ENCODE measurements at regions not wholly inside any gene's neighbourhood (a gene's known extent, or its start where the extent isn't known, plus 50 kb on each side); places are given as distances from the start of the nearest gene placed in this dataset.

- Histone ChIP-seq H3K4me3 (no peak overlapping the region), H3K4me1 (no peaks in the 10 kb centered on the region), H3K9me3 (no peaks in the 10 kb centered on the region), H3K27ac (no peak overlapping the region), H3K27me3 (no peaks in the 10 kb centered on the region), H3K36me3 (ENCODE audit: low read depth, missing control alignments) (no peaks in the 10 kb centered on the region)
- intact Hi-C loops (cut with DNase I; ENCODE audit: low total_unique reads): no loop called here
- TF ChIP-seq POLR2A (IDR thresholded peaks at IDR 0.05) (no peak), CTCF (IDR thresholded peaks at IDR 0.05) (no peak)
- 71 to 93% methylated on average over 3 of the region's 3 CpGs for WGBS, 2 donors
- no peak for DNase-seq
Observed at GRCh38 chr5:114297915-114298314, 64.0 kb upstream of the KCNN2 start.

GRCh38 chr5:114305402-114306207 is 56.3 kb upstream of the KCNN2 start:
- no peaks in the 10 kb centered on the region for H3K36me3 ChIP-seq (ENCODE audit: low read depth, missing control alignments)
- 78% methylated on average over 1 of the region's 1 CpG for WGBS, 2 donors
- no peaks in the 10 kb centered on the region for H3K9me3 ChIP-seq
- intact Hi-C loops (cut with DNase I; ENCODE audit: low total_unique reads): no loop called here
- TF ChIP-seq POLR2A (IDR thresholded peaks at IDR 0.05) (no peak), CTCF (IDR thresholded peaks at IDR 0.05) (no peak)
- no peak for DNase-seq
- no peak overlapping the region for H3K4me3 ChIP-seq
- H3K27ac ChIP-seq: no peak overlapping the region
- H3K27me3 ChIP-seq: no peaks in the 10 kb centered on the region
- H3K4me1 ChIP-seq: no peaks in the 10 kb centered on the region

GRCh38 chr5:114308017-114308416 is 53.9 kb upstream of the KCNN2 start:
- Histone ChIP-seq H3K27me3 (no peaks in the 10 kb centered on the region), H3K4me1 (no peaks in the 10 kb centered on the region), H3K27ac (no peak overlapping the region), H3K4me3 (no peak overlapping the region), H3K9me3 (no peaks in the 10 kb centered on the region), H3K36me3 (ENCODE audit: low read depth, missing control alignments) (no peaks in the 10 kb centered on the region)
- TF ChIP-seq POLR2A (IDR thresholded peaks at IDR 0.05): no peak
- intact Hi-C loops (cut with DNase I; ENCODE audit: low total_unique reads): no loop called here
- 72 to 95% methylated on average over 1 of the region's 1 CpG for WGBS, 2 donors
- no peak for DNase-seq

- TF ChIP-seq POLR2A (IDR thresholded peaks at IDR 0.05): no peak
- TF ChIP-seq CTCF (IDR thresholded peaks at IDR 0.05): no peak
- no peaks in the 10 kb centered on the region for H3K36me3 ChIP-seq (ENCODE audit: low read depth, missing control alignments)
- no peak overlapping the region for H3K27ac ChIP-seq
- no peak for DNase-seq
- H3K27me3 ChIP-seq: no peaks in the 10 kb centered on the region
- H3K9me3 ChIP-seq: no peaks in the 10 kb centered on the region
- no peaks in the 10 kb centered on the region for H3K4me1 ChIP-seq
- H3K4me3 ChIP-seq: no peak overlapping the region
- WGBS, 2 donors: 98 to 100% methylated on average over 1 of the region's 1 CpG
- intact Hi-C loops (cut with DNase I; ENCODE audit: low total_unique reads): no loop called here
Observed at GRCh38 chr5:114308508-114308907, 53.4 kb upstream of the KCNN2 start.

- intact Hi-C loops (cut with DNase I; ENCODE audit: low total_unique reads): no loop called here
- 67 to 85% methylated on average over 2 of the region's 2 CpGs for WGBS, 2 donors
- TF ChIP-seq POLR2A (IDR thresholded peaks at IDR 0.05): no peak
- Histone ChIP-seq H3K36me3 (ENCODE audit: low read depth, missing control alignments) (no peaks in the 10 kb centered on the region), H3K4me3 (no peak overlapping the region), H3K27me3 (no peaks in the 10 kb centered on the region), H3K27ac (no peak overlapping the region), H3K4me1 (no peaks in the 10 kb centered on the region), H3K9me3 (no peaks in the 10 kb centered on the region)
- DNase-seq: no peak
Observed at GRCh38 chr5:114310666-114311065, 51.2 kb upstream of the KCNN2 start.

- no peak overlapping the region for H3K27ac ChIP-seq
- no peaks in the 10 kb centered on the region for H3K27me3 ChIP-seq
- no peak for DNase-seq
- no peaks in the 10 kb centered on the region for H3K4me1 ChIP-seq
- no peak for TF ChIP-seq CTCF (IDR thresholded peaks at IDR 0.05)
- TF ChIP-seq POLR2A (IDR thresholded peaks at IDR 0.05): no peak
- H3K9me3 ChIP-seq: no peaks in the 10 kb centered on the region
- WGBS, 2 donors: 59 to 68% methylated on average over 2 of the region's 2 CpGs
- no peaks in the 10 kb centered on the region for H3K36me3 ChIP-seq (ENCODE audit: low read depth, missing control alignments)
- no peak overlapping the region for H3K4me3 ChIP-seq
- intact Hi-C loops (cut with DNase I; ENCODE audit: low total_unique reads): no loop called here
Observed at GRCh38 chr5:114311281-114311680, 50.6 kb upstream of the KCNN2 start.
